H1 (cell line): ENCODE measurements at regions not wholly inside any gene's neighbourhood (a gene's known extent, or its start where the extent isn't known, plus 50 kb on each side); places are given as distances from the start of the nearest gene placed in this dataset.

Experiments
- MAX ChIP-seq: IDR thresholded peaks from 2 replicates; pipeline ENCODE4 v1.6.1; 2012; ENCODE audit warnings: inconsistent platforms
- TBP ChIP-seq: IDR thresholded peaks from 2 replicates; pipeline ENCODE4 v1.6.1; 2011; ENCODE audit warnings: low read depth, low read length, improper control_type of control experiment

GRCh38 chrX:117713411-117713810 is 403.2 kb downstream of the KLHL13 start (continued):
- TF ChIP-seq TBP (no peak), MAX (no peak)
